A673 (cell line): ENCODE measurements at regions not wholly inside any gene's neighbourhood (a gene's known extent, or its start where the extent isn't known, plus 50 kb on each side); places are given as distances from the start of the nearest gene placed in this dataset.

ENCODE experiments used
- CTCF ChIP-seq: fragments of 300-800, 200-600 bp; sonication (generic); conservative IDR thresholded peaks from 2 replicates; pipeline ENCODE4 v1.5.1; 2017; ENCODE audit warnings: low read depth, mild to moderate bottlenecking, antibody characterized with exemption, low read length, moderate library complexity, mixed read lengths
- EZH2 ChIP-seq: fragments of 200-600 bp; sonication (generic); IDR thresholded peaks from 2 replicates; pipeline ENCODE4 v1.6.1; 2017; ENCODE audit warnings: borderline replicate concordance, low read depth, mild to moderate bottlenecking, mixed read lengths, antibody characterized with exemption, low read length; ENCODE audit not compliant: poor library complexity, severe bottlenecking

DNA sequence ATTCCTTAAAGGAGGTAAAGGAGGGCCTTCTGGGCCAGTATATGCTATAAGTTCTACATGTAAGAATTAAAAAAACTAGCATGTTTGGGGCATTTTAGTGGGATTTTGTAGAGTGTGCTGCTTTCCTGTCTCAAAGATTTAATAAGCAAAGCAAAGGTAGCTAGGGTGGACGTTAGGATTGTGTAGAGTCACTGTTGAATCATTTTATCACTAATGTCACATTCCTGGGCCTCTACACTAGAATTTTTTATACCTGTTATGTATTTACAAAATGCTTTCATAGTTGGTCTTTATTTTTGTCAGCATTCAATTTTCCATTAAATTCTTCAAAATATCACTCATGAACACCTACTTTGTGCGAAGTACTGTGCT, 139.4 kb upstream of the PHYHIPL start:
- TF ChIP-seq CTCF (no peak), EZH2 (no peak)
